C4-2B (cell line): ENCODE measurements at regions not wholly inside any gene's neighbourhood (a gene's known extent, or its start where the extent isn't known, plus 50 kb on each side); places are given as distances from the start of the nearest gene placed in this dataset.

Experiments used
- H3K27ac ChIP-seq: fragments of 450-650 bp; 2 replicates; pipeline ENCODE4 v1.5.1; 2017
- CTCF ChIP-seq: fragments of 450-650 bp; conservative IDR thresholded peaks from 2 replicates; pipeline ENCODE4 v1.5.1; 2017; ENCODE audit warnings: mild to moderate bottlenecking
- ZFX ChIP-seq: fragments of 450-650 bp; IDR thresholded peaks from 2 replicates; pipeline ENCODE4 v1.6.1; 2017

DNA sequence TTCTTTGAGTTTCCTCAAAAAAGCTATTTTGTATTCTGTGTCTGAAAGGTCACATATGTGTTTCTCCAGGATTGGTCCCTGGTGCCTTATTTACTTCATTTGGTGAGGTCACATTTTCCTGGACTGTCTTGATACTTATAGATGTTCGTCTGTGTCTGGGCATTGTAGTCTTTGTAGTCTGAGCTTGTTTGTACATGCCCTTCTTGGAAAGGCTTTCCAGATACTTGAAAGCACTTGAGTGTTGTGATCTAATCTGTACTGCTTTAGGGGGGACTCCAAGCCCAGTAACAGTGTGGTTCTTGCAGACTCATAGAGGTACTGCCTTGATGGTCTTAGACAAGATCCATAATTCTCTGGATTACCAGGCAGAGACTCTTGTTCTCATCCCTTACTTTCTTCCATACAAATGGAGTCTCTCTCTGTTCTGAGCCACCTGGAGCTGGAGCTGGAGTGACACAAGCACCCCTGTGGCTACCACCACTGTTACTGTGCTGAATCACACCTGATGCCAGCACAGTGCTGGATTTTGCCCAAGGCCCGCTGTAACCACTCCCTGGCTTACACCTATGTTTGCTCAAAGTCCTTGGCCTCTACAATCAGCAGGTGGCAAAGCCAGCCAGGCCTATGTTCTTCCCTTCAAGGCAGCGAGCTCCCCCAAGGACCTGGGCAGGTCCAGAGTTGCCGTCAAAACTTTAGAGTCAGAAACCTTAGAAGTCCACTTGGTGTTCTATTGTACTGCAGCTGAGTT lies 72.3 kb upstream of the EFHC2 start:
- H3K27ac ChIP-seq, result peak overlapping the region; percentile 27
- TF ChIP-seq CTCF, result no peak
- no peak for TF ChIP-seq ZFX

DNA sequence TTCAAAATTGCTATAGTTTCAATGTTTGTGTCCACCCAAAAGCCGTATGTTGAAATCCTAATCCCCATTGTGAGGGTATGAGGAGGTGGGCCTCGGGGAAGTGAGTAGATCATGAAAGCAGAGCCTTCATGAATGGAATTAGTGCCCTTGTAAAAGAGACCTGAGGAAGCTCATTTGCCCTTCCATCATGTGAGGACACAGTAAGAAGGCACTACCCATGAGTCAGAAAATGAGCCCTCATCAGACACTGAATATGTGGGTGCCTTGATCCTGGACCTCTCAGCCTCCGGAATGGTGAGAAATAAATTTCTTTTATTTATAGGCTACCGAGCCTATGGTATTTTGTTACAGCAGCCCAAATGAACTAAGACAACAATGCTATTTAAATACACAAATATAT lies 57.7 kb upstream of the EFHC2 start:
- no peak for TF ChIP-seq ZFX
- TF ChIP-seq CTCF, result no peak
- H3K27ac ChIP-seq, result no peak overlapping the region

DNA sequence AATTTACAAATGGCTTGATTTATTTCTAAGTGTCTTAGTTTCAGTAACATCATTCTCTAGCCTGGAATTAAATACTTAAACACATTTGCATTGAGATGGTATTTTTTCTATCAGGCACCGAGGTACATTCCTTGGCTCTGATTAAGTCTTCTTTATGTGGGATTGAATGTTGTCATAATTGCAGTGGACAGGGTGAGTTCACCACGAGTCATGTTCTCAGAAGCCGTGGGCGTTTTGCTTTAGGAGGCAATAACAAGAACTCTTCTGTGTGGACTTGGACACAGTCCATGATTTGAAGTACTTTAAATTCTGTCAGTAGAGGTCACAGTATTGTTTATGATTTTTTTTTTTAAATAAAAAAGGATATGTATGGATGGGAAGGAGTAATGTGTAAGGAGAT lies 57.1 kb upstream of the EFHC2 start:
- no peak overlapping the region for H3K27ac ChIP-seq
- TF ChIP-seq ZFX (no peak), CTCF (no peak)

DNA sequence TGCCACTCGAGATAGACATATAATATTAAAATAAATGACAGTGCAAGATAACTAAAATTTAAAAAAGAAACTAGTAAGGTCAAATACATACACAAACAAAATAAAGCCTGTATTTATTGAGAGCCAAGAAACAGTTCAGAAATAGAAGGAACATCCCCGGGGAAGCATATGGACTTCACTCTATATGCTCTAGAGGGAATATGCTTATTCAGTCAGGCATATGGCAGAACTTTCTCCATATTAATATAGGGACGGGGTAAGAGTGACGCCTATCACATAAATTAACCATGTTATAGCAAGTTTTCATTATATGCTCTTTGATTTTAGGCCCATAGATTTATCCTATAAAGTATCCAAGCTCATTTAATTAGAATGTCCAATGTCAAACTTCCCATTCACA lies 56.7 kb upstream of the EFHC2 start:
- H3K27ac ChIP-seq, result no peak overlapping the region
- no peak for TF ChIP-seq CTCF
- no peak for TF ChIP-seq ZFX
